Transverse colon (tissue), 4 donors: ENCODE measurements at regions not wholly inside any gene's neighbourhood (a gene's known extent, or its start where the extent isn't known, plus 50 kb on each side); places are given as distances from the start of the nearest gene placed in this dataset.

Experiments used
- CTCF ChIP-seq, 5 experiments: fragments of 200-600 bp in 3 of 5; fragments of 450-650 bp in 2 of 5; sonication (generic) in 3 of 5; IDR thresholded peaks; 1 replicate in 2 of 5; 2 replicates in 3 of 5; pipeline ENCODE4 v1.5.1; 2016 to 2017; ENCODE audit warnings: antibody characterized with exemption in 5 of 5, inconsistent platforms in 3 of 5, mild to moderate bottlenecking in 2 of 5, moderate library complexity in 1 of 5
- POLR2AphosphoS5 ChIP-seq, 3 donors: sonication (generic); formaldehyde crosslinking; IDR thresholded peaks; one replicate each; pipeline ENCODE4 v1.6.1; 2016; ENCODE audit warnings: antibody characterized with exemption in 3 of 3

DNA sequence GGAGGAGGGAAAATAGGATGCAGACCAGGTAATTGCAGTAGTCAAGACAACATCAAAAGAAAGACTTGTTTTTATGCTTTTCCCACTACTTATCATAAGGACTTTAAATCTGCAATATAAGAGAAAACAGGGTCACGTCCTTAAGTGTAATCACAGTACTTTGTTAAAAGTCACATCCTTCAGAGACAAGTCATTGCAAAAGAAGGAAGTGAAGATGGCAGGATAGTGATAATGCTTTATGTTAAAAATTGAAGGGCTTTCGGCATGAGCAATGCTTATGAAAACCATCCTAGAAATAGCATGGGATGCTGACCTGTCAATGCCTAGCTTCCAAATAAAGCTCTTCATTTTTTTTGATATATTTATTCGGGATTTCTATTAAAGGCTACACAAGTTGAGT, 110.2 kb upstream of the TENM3 start:
- TF ChIP-seq CTCF (IDR thresholded peaks at IDR 0.05) (no peak), POLR2AphosphoS5 (IDR thresholded peaks at IDR 0.05) (no peak)
